Body of pancreas (tissue), 4 donors: ENCODE measurements at regions not wholly inside any gene's neighbourhood (a gene's known extent, or its start where the extent isn't known, plus 50 kb on each side); places are given as distances from the start of the nearest gene placed in this dataset.
A peak's percentile ranks its signal among the peaks of the same experiment; 100 is the strongest.
"Not testable (repeated sequence)": the region's sequence is repeated elsewhere in the genome, so short reads cannot be mapped to it uniquely, and the experiment has no call there.

ENCODE experiments used
- ATAC-seq: fragments of 150-250 bp; one replicate; pipeline ENCODE4 v1.9.1; 2016
- DNase-seq, 4 donors: peaks; one replicate each; pipeline ENCODE4 v3.0.0-alpha.2; 2019
- H3K27ac ChIP-seq, 4 donors: fragments of 200-600 bp; sonication (generic); 1 replicate in 3 of 4; 2 replicates in 1 of 4; pipeline versions ENCODE4 v1.5.1 to v1.6.1; 2016 to 2019; ENCODE audit warnings: mild to moderate bottlenecking in 1 of 4, mixed read lengths in 1 of 4, moderate library complexity in 1 of 4
- H3K27me3 ChIP-seq, 2 donors: fragments of 200-600 bp; sonication (generic); one replicate each; pipeline ENCODE4 v1.6.0; 2016; ENCODE audit warnings: mild to moderate bottlenecking in 1 of 2
- H3K36me3 ChIP-seq, 2 donors: fragments of 200-600 bp; sonication (generic); replicated peaks in 1 of 2; 2 replicates each; pipeline ENCODE4 v1.5.1; 2016; ENCODE audit warnings: low read depth in 2 of 2; ENCODE audit not compliant: insufficient read depth in 1 of 2
- H3K4me1 ChIP-seq: fragments of 200-600 bp; sonication (generic); one replicate; pipeline ENCODE4 v1.6.0; 2016
- H3K4me3 ChIP-seq, 2 donors: fragments of 200-600 bp; sonication (generic); 1 replicate in 1 of 2; 2 replicates in 1 of 2; pipeline ENCODE4 v1.5.1; 2016 to 2019
- H3K9me3 ChIP-seq, 3 donors: fragments of 200-600 bp; sonication (generic); 1 replicate in 2 of 3; 2 replicates in 1 of 3; pipeline ENCODE4 v1.5.1; 2016
- POLR2A ChIP-seq, 3 donors: fragments of 450-650 bp; IDR thresholded peaks; one replicate each; pipeline ENCODE4 v1.6.1; 2016; ENCODE audit warnings: antibody characterized with exemption in 3 of 3, mild to moderate bottlenecking in 2 of 3
- WGBS, 2 donors: methylation state at CpG; one replicate each; pipeline ENCODE4 v1.1.5; 2017; 5-methylcytosine and 5-hydroxymethylcytosine counted together
- intact Hi-C: fragments of 100-400 bp; cut with DNase I; formaldehyde crosslinking; loops from one replicate; pipeline ENCODE4 v1.15.1; 2023
- TF ChIP-seq, protein P1 (sequence below), 7 experiments: fragments of 450-650 bp in 4 of 7; fragments of 200-600 bp in 3 of 7; sonication (generic) in 3 of 7; IDR thresholded peaks; one replicate each; pipeline ENCODE4 v1.5.1; 2016 to 2019; ENCODE audit warnings: antibody characterized with exemption in 7 of 7

DNA sequence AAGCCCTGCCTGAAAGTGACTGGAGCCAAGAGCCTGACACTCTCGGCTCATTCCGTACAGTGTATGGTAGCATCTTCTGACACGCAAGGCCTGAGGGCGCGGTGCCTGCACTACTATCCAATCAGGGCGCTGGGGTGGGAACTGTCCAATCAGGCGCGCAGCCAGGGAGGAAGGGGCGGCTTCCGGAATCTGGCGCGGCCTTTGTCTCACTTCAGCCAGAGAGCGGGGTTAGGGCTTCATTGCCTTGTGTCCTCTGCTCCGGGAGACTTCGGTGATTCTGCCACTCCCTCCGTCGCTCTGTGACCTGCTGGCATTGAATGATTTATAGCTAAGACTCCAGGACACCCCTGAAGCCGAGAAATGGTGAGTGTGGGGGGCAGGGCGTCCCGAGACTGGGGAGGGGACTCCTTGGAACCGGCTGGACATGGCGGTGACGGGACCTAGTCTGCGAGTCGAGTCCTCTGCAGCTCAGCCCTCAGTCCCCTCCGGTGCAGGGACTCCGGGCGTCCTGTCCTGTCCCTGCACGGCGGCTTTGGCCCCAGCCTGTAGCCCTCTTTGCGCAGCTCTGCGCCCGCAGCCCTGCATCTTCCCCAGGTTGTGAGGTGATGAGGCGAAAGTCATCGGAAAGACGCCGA, 183.4 kb downstream of the LIPI start:
- peak; percentile 77 to 87 (median 82) for DNase-seq
- ATAC-seq = peak; percentile 98
- peak overlapping the region in 1 of 4 donors; percentile 40 for H3K27ac ChIP-seq
- H3K4me3 ChIP-seq = peak overlapping the region in 1 of 2 donors; percentile 37
- peak in 2 of 3 donors; percentile 17 to 33 for TF ChIP-seq POLR2A (IDR thresholded peaks at IDR 0.05)
- WGBS, 2 donors = 0% methylated on average over 3 to 25 of the region's 37 CpGs
- H3K9me3 ChIP-seq, H3K27me3 ChIP-seq, H3K36me3 ChIP-seq, intact Hi-C loops, H3K4me1 ChIP-seq: not testable (repeated sequence)

DNA sequence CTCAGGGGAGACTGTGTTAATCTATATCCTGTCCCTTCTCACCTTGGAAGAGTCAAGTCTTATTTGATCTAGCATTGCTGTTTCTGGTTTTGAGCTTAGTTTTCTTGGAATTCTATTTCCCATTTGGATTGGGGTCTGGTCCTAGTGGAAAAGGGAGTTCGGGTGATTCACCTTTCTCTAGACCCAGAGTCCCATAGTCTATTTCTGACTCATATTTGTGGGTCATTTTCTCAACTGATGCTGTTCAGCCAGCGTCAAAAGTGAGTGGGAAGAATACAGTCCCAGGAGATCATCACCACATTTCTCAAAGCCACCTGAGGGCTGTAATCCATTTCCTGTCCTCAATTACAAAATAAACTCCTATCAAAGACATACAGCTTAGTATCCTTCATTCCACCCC, 190.6 kb downstream of the LIPI start:
- H3K27me3 ChIP-seq, H3K4me3 ChIP-seq, ATAC-seq, H3K27ac ChIP-seq, DNase-seq, H3K36me3 ChIP-seq, H3K9me3 ChIP-seq, H3K4me1 ChIP-seq, intact Hi-C loops: not testable (repeated sequence)
- WGBS, 2 donors = 38 to 39% methylated on average over 2 of the region's 2 CpGs

DNA sequence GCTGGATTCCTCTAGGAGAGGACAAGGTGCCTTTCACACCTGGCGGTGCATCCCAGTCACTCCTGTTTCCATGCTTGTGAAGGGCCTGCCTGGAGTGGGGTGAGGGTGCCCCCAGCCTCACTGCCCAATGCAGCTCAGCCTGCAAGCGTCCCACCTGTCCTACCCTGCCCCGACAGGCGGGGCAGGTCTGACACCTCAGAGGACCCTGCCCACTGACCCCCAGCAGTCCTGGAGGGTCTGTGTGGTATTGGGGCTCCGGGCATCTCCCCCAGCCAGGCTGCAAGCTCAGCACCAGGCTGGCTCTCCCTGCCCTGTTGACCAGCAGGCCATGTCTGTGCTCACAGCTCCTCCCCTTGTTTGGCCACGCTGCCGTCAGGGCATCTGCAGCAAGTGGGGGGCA, 194.9 kb downstream of the LIPI start:
- ATAC-seq, intact Hi-C loops, H3K36me3 ChIP-seq, H3K4me3 ChIP-seq, H3K27ac ChIP-seq, DNase-seq, H3K9me3 ChIP-seq, H3K27me3 ChIP-seq, H3K4me1 ChIP-seq: not testable (repeated sequence)
- WGBS, 2 donors = 73 to 100% methylated on average over 1 to 5 of the region's 7 CpGs

DNA sequence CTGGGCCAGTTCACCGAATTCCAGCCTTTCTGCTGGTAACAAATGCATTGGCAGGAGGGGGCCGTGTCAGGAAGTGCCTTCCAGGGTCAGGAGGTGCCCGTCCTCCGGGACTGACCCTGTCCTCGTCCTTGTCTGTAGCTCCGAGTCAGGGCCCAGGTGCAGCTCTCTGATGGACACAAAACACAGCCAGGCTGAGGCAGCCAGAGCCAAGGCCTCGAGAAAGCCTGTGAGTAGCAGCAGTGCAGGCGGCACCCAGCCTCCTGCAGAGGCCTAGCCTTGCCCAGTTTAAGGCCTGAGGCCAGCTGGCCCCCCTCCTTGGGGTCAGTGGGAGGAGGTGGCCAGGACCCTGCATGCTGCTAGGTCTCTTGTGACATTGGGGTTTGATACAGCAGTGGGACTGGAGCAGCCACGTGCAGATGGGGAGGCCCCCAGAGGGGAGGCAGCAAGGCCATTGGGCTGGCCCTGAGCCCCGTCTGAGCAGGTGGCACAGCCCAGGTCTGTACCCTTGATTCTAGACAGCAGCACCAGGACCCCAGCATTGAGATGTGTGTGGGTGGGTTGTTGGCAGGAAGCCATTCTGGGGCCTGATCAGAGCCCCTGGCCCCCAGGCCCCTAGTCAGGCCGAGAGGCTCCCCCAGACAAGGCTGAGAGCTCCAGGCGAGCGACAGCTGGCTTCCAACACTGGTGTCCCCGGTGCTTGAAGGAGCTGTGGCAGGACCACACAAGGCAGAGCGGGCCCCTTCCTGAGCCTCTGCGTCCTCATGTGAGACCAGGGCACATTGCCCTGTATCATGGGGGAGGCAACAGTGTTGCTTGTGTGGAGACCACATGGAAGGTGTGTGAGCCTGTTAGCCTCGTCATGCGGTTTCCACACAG, 196.9 kb downstream of the LIPI start:
- 73 to 93% methylated on average over 3 to 15 of the region's 18 CpGs for WGBS, 2 donors
- H3K9me3 ChIP-seq, H3K4me3 ChIP-seq, H3K27me3 ChIP-seq, ATAC-seq, H3K27ac ChIP-seq, H3K36me3 ChIP-seq, H3K4me1 ChIP-seq, intact Hi-C loops, DNase-seq: not testable (repeated sequence)

DNA sequence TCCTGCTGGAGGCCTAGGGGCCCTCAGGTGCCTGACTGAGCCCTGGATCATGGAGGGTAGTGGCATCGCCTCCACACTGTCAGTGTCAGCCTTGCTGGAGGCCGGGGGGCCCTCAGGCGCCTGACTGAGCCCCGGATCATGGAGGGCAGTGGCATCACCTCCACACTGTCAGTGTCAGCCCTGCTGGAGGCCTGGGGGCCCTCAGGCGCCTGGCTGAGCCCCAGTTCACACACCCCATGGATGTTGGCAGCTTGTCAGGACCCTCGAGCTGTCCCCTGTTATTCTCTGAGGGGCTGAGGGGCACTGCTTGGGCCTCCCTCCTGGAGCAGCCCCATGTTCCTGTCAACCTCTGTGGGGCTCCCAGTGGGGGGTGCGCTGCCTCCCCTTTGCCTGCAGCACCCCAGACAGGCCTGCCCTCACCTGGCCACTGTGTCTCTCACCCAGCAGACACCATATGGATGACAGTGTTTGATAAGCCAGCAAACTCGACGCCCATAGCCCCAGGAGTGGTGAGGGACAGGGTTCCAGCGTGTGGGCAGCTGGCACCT, 197.6 kb downstream of the LIPI start:
- no peaks in the 10 kb centered on the region for H3K9me3 ChIP-seq
- intact Hi-C loops = no loop called here
- H3K27me3 ChIP-seq = no peaks in the 10 kb centered on the region
- H3K4me1 ChIP-seq = no peaks in the 10 kb centered on the region
- H3K27ac ChIP-seq = no peak overlapping the region
- H3K36me3 ChIP-seq = no peaks in the 10 kb centered on the region
- DNase-seq (no peak), ATAC-seq (no peak)
- 54 to 91% methylated on average over 4 to 10 of the region's 10 CpGs for WGBS, 2 donors
- no peak for TF ChIP-seq POLR2A (IDR thresholded peaks at IDR 0.05)
- TF ChIP-seq, protein P1, sequence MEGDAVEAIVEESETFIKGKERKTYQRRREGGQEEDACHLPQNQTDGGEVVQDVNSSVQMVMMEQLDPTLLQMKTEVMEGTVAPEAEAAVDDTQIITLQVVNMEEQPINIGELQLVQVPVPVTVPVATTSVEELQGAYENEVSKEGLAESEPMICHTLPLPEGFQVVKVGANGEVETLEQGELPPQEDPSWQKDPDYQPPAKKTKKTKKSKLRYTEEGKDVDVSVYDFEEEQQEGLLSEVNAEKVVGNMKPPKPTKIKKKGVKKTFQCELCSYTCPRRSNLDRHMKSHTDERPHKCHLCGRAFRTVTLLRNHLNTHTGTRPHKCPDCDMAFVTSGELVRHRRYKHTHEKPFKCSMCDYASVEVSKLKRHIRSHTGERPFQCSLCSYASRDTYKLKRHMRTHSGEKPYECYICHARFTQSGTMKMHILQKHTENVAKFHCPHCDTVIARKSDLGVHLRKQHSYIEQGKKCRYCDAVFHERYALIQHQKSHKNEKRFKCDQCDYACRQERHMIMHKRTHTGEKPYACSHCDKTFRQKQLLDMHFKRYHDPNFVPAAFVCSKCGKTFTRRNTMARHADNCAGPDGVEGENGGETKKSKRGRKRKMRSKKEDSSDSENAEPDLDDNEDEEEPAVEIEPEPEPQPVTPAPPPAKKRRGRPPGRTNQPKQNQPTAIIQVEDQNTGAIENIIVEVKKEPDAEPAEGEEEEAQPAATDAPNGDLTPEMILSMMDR (IDR thresholded peaks at IDR 0.05) = no peak
- no peak overlapping the region for H3K4me3 ChIP-seq

DNA sequence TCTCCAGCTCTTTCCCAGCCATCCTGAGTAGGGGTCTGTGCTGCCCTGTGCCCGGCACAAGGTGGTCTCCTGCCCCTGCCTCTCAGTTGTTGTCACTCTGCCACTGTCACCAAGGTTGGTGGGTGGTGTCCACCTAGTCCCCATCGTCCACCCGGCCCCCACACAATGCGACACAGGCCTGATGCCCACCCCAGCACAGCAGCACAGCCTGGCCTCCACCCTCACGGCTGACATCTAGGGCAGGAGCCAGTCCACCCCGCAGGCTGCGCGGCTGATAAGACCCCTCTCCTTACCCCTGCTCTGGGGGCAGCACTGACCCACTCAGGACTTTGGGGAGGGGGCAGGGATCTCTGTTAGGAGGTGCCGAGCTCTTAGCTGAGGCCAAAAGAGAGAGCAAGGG, 198.3 kb downstream of the LIPI start:
- no peak overlapping the region for H3K4me3 ChIP-seq
- no peak for ATAC-seq
- intact Hi-C loops = no loop called here
- H3K4me1 ChIP-seq = no peaks in the 10 kb centered on the region
- 67 to 79% methylated on average over 3 to 8 of the region's 9 CpGs for WGBS, 2 donors
- H3K27me3 ChIP-seq = no peaks in the 10 kb centered on the region
- H3K27ac ChIP-seq = no peak overlapping the region
- TF ChIP-seq POLR2A (IDR thresholded peaks at IDR 0.05) = no peak
- TF ChIP-seq, protein P1 (IDR thresholded peaks at IDR 0.05) = no peak
- DNase-seq = no peak
- no peaks in the 10 kb centered on the region for H3K36me3 ChIP-seq
- no peaks in the 10 kb centered on the region for H3K9me3 ChIP-seq

DNA sequence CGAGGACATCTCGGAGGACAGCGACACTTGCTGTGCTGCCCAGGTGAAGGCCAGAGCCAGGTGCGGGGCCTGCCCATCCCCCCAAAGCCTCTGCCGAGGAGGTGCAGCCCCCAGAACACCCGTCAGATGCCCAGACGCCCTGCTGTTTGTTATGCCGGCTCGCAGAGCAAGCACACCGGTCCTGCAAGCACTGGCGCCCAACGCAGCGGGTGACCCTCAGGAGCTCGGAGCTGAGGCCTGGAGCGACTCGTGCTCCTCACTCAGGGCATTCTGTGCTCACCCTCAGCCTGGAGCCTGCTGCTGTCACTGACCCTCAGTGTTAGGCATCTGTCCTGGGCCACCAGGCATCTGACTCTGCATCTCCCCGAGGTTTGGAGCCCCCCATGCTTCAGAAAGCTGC, 199.0 kb downstream of the LIPI start:
- H3K4me1 ChIP-seq, DNase-seq, H3K27me3 ChIP-seq, H3K36me3 ChIP-seq, H3K9me3 ChIP-seq, ATAC-seq, H3K27ac ChIP-seq, intact Hi-C loops, H3K4me3 ChIP-seq: not testable (repeated sequence)
- WGBS, 2 donors = 83% methylated on average over 16 of the region's 17 CpGs; no CpG with 5 or more reads in 1 of the 2 donors

DNA sequence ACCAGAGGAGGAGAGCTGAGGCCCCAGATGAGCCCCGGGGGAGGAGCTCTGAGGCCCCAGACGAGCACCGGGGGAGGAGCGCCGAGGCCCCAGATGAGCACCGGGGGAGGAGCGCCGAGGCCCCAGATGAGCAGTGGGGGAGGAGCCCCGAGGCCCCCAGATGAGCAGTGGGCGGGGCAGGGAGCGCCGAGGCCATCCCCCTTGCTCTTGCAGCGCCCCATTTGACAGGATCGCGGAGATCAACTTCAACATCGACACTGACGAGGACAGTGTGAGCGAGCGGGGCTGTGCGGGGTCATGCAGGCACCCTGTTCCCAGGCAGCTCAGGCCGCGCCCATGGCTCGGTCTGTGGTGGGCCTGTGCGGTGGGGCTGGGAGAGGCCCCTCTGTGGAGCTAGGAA, 199.6 kb downstream of the LIPI start:
- intact Hi-C loops, H3K27me3 ChIP-seq, ATAC-seq, DNase-seq, H3K9me3 ChIP-seq, H3K36me3 ChIP-seq, H3K27ac ChIP-seq, H3K4me3 ChIP-seq, H3K4me1 ChIP-seq: not testable (repeated sequence)
- 79 to 85% methylated on average over 21 to 24 of the region's 24 CpGs for WGBS, 2 donors
